ENCODE measurements at regions not wholly inside any gene's neighbourhood (a gene's known extent, or its start where the extent isn't known, plus 50 kb on each side); places are given as distances from the start of the nearest gene placed in this dataset.

GRCh38 chr12:46675736-46676135 is 150.1 kb downstream of the SLC38A4 start:
- 52% methylated on average over 11 of the region's 11 CpGs for WGBS (ENCODE audit: insufficient coverage, low coverage, low lambda C conversion rate, missing lambda C conversion rate)
- ATAC-seq (peak; percentile 83 to 90 (median 89)), DNase-seq (peak; percentile 33 to 52 (median 48))
- no peaks in the 10 kb centered on the region for H3K4me1 ChIP-seq
- no peaks in the 10 kb centered on the region for H3K27me3 ChIP-seq
- H3K36me3 ChIP-seq, result no peaks in the 10 kb centered on the region
- H3K4me3 ChIP-seq, result no peak overlapping the region
- intact Hi-C loops (cut with DNase I), result loop anchor here in 1 of 2 donors (5.0 kb wide), 1 partner anchor 257 kb away; no protein-coding TSS in a partner anchor
- H3K9me3 ChIP-seq, result no peaks in the 10 kb centered on the region
- TF ChIP-seq POLR2A (IDR thresholded peaks at IDR 0.05) (no peak), CTCF (IDR thresholded peaks at IDR 0.05) (peak; percentile 67 to 78 (median 71))
- no peak overlapping the region for H3K27ac ChIP-seq

GRCh38 chr12:46674800-46675199 is 151.0 kb downstream of the SLC38A4 start:
- no peak overlapping the region for H3K4me3 ChIP-seq
- no peaks in the 10 kb centered on the region for H3K4me1 ChIP-seq
- ATAC-seq, result no peak
- TF ChIP-seq POLR2A (IDR thresholded peaks at IDR 0.05), result no peak
- TF ChIP-seq CTCF (IDR thresholded peaks at IDR 0.05), result no peak
- DNase-seq, result no peak
- no peak overlapping the region for H3K27ac ChIP-seq
- H3K36me3 ChIP-seq, result no peaks in the 10 kb centered on the region
- 82% methylated on average over 4 of the region's 4 CpGs for WGBS (ENCODE audit: insufficient coverage, low coverage, low lambda C conversion rate, missing lambda C conversion rate)
- intact Hi-C loops (cut with DNase I), result loop anchor here in 1 of 2 donors (5.0 kb wide), 1 partner anchor 258 kb away; no protein-coding TSS in a partner anchor
- no peaks in the 10 kb centered on the region for H3K9me3 ChIP-seq
- H3K27me3 ChIP-seq, result no peaks in the 10 kb centered on the region

- Histone ChIP-seq H3K4me1 (no peaks in the 10 kb centered on the region), H3K4me3 (no peak overlapping the region), H3K36me3 (no peaks in the 10 kb centered on the region), H3K27ac (no peak overlapping the region), H3K27me3 (no peaks in the 10 kb centered on the region), H3K9me3 (no peaks in the 10 kb centered on the region)
- no peak for ATAC-seq
- no peak for DNase-seq
- 33% methylated on average over 1 of the region's 1 CpG for WGBS (ENCODE audit: insufficient coverage, low coverage, low lambda C conversion rate, missing lambda C conversion rate)
- intact Hi-C loops (cut with DNase I), result no loop called here
- no peak for TF ChIP-seq CTCF (IDR thresholded peaks at IDR 0.05)
- TF ChIP-seq POLR2A (IDR thresholded peaks at IDR 0.05), result no peak
Measured at GRCh38 chr12:46674129-46674528, 151.7 kb downstream of the SLC38A4 start.

GRCh38 chr12:46671102-46671501 is 154.7 kb downstream of the SLC38A4 start:
- H3K27me3 ChIP-seq, result no peaks in the 10 kb centered on the region
- no peak for ATAC-seq
- no peak overlapping the region for H3K27ac ChIP-seq
- DNase-seq, result no peak
- TF ChIP-seq CTCF (IDR thresholded peaks at IDR 0.05) (no peak), POLR2A (IDR thresholded peaks at IDR 0.05) (no peak)
- 57% methylated on average over 2 of the region's 2 CpGs for WGBS (ENCODE audit: insufficient coverage, low coverage, low lambda C conversion rate, missing lambda C conversion rate)
- no peak overlapping the region for H3K4me3 ChIP-seq
- no peaks in the 10 kb centered on the region for H3K36me3 ChIP-seq
- H3K4me1 ChIP-seq, result no peaks in the 10 kb centered on the region
- intact Hi-C loops (cut with DNase I), result no loop called here
- H3K9me3 ChIP-seq, result no peaks in the 10 kb centered on the region

GRCh38 chr12:46670636-46671035 is 155.2 kb downstream of the SLC38A4 start:
- 86% methylated on average over 1 of the region's 1 CpG for WGBS (ENCODE audit: insufficient coverage, low coverage, low lambda C conversion rate, missing lambda C conversion rate)
- Histone ChIP-seq H3K27ac (no peak overlapping the region), H3K4me1 (no peaks in the 10 kb centered on the region), H3K36me3 (no peaks in the 10 kb centered on the region), H3K9me3 (no peaks in the 10 kb centered on the region), H3K27me3 (no peaks in the 10 kb centered on the region), H3K4me3 (no peak overlapping the region)
- no peak for DNase-seq
- TF ChIP-seq CTCF (IDR thresholded peaks at IDR 0.05) (no peak), POLR2A (IDR thresholded peaks at IDR 0.05) (no peak)
- no peak for ATAC-seq
- intact Hi-C loops (cut with DNase I), result no loop called here

Measured in right lobe of liver (tissue), 6 donors.